Kidney (tissue), 13 donors: ENCODE measurements at regions not wholly inside any gene's neighbourhood (a gene's known extent, or its start where the extent isn't known, plus 50 kb on each side); places are given as distances from the start of the nearest gene placed in this dataset.
"Not testable (repeated sequence)": the region's sequence is repeated elsewhere in the genome, so short reads cannot be mapped to it uniquely, and the experiment has no call there.

ENCODE experiments used
- DNase-seq, 5 donors: peaks; one replicate each; pipeline ENCODE4 v3.0.0-alpha.2; 2013 to 2020
- FAIRE-seq: peaks from 2 replicates; lab custom pipeline; 2012; peaks lifted over from hg19 to GRCh38; lab: Jason Lieb, UNC
- H3K27ac ChIP-seq, 2 donors: one replicate each; pipeline ENCODE4 v1.7.0; 2013; ENCODE audit warnings: low read depth in 2 of 2, low read length in 2 of 2, inconsistent platforms in 1 of 2
- H3K27me3 ChIP-seq: one replicate; pipeline ENCODE4 v1.7.1; 2013; ENCODE audit warnings: low read length, inconsistent platforms; ENCODE audit not compliant: control insufficient read depth, insufficient read depth
- H3K36me3 ChIP-seq, 3 donors: one replicate each; pipeline versions ENCODE4 v1.7.0 to v1.7.1; 2013; ENCODE audit warnings: low read length in 3 of 3, control low read depth in 1 of 3, inconsistent platforms in 1 of 3; ENCODE audit not compliant: insufficient read depth in 3 of 3, control insufficient read depth in 2 of 3
- H3K4me1 ChIP-seq, 3 donors: one replicate each; pipeline versions ENCODE4 v1.7.0 to v1.7.1; 2013; ENCODE audit warnings: low read length in 3 of 3, inconsistent platforms in 1 of 3, low read depth in 1 of 3; ENCODE audit not compliant: control insufficient read depth in 2 of 3, insufficient read depth in 2 of 3
- H3K4me3 ChIP-seq, 3 donors: one replicate each; pipeline versions ENCODE4 v1.7.0 to v1.8.1; 2013; ENCODE audit warnings: low read length in 3 of 3, control low read depth in 1 of 3, inconsistent platforms in 1 of 3
- H3K9ac ChIP-seq, 3 donors: one replicate each; pipeline versions ENCODE4 v1.7.0 to v1.7.1; 2013; ENCODE audit warnings: low read length in 3 of 3, control low read depth in 1 of 3, inconsistent platforms in 1 of 3
- H3K9me3 ChIP-seq, 3 donors: one replicate each; pipeline versions ENCODE4 v1.7.0 to v1.7.1; 2013; ENCODE audit warnings: low read length in 3 of 3, control low read depth in 1 of 3, inconsistent platforms in 1 of 3; ENCODE audit not compliant: control insufficient read depth in 2 of 3, insufficient read depth in 1 of 3
- intact Hi-C: fragments of 100-400 bp; cut with DNase I; formaldehyde crosslinking; loops from one replicate; pipeline ENCODE4 v1.11.1; 2022
- TF ChIP-seq, protein P1 (sequence below): IDR thresholded peaks from 3 replicates; pipeline ENCODE4 v1.5.1; 2012; ENCODE audit warnings: mild to moderate bottlenecking, moderate library complexity, borderline replicate concordance; ENCODE audit not compliant: insufficient read depth; ENCODE audit errors: extremely low read depth
- donor health status: control.
- donor health status: control.
- donor health status: control.
- donor health status: control.
- donor health status: control.
- donor health status: DM: yes; HTN: yes; CAD: no.
- donor health status: Normal renal cell carcinoma (clear cell type).

DNA sequence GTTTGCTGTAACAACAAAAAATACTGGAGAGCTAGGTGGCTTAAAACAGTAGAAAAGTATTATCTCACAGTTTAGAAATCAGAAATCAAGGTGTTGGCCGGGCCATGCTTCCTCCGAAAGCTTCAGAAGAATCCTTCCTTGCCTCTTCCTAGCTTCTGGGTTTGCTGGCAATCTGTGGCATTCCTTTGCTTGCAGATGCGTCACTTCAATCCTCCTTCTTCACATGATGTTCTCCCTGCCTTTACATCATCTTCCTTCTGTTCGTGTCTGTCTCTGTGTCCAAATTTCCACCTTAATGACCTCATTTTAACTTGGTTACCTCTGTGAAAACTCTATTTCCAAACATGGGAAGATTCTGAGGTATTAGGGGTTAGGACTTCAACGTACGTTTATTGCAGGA is 90.4 kb upstream of the CHD1 start:
- no peak for DNase-seq
- no peaks in the 10 kb centered on the region for H3K9me3 ChIP-seq
- FAIRE-seq, result no peak
- H3K9ac ChIP-seq, result no peak overlapping the region
- TF ChIP-seq, protein P1, sequence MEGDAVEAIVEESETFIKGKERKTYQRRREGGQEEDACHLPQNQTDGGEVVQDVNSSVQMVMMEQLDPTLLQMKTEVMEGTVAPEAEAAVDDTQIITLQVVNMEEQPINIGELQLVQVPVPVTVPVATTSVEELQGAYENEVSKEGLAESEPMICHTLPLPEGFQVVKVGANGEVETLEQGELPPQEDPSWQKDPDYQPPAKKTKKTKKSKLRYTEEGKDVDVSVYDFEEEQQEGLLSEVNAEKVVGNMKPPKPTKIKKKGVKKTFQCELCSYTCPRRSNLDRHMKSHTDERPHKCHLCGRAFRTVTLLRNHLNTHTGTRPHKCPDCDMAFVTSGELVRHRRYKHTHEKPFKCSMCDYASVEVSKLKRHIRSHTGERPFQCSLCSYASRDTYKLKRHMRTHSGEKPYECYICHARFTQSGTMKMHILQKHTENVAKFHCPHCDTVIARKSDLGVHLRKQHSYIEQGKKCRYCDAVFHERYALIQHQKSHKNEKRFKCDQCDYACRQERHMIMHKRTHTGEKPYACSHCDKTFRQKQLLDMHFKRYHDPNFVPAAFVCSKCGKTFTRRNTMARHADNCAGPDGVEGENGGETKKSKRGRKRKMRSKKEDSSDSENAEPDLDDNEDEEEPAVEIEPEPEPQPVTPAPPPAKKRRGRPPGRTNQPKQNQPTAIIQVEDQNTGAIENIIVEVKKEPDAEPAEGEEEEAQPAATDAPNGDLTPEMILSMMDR, result no peak
- H3K4me3 ChIP-seq, result no peak overlapping the region
- H3K27ac ChIP-seq, result no peak overlapping the region
- no peaks in the 10 kb centered on the region for H3K36me3 ChIP-seq
- H3K4me1 ChIP-seq, result peaks cover 0 to 8% (median 0%) of the 10 kb centered on the region in 3 donors
- no peaks in the 10 kb centered on the region for H3K27me3 ChIP-seq
- intact Hi-C loops, result no loop called here

DNA sequence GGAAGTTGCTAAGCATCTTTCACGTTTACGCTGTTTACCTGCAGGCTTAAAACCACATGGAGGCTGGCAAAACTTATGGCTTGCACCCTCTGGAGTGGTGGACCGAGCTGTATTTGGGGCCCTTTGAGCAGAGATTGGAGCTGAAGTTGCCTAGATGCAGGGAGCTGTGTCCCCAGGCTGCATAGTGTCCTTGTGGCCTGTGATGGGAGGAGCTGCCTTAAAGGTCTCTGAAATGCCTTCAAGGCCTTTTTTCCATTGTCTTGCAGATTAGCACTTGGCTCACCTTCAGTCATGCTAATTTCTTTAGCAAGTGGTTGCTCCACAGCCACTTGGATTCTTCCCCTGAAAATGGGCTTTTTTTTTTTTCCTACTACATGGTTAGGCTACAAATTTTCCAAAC is 81.5 kb upstream of the CHD1 start:
- DNase-seq (no peak), FAIRE-seq (no peak)
- TF ChIP-seq, protein P1, result no peak
- intact Hi-C loops, result no loop called here
- Histone ChIP-seq H3K36me3 (no peaks in the 10 kb centered on the region), H3K9ac (no peak overlapping the region), H3K27me3 (no peaks in the 10 kb centered on the region), H3K9me3 (no peaks in the 10 kb centered on the region), H3K27ac (no peak overlapping the region), H3K4me1 (no peaks in the 10 kb centered on the region), H3K4me3 (no peak overlapping the region)

DNA sequence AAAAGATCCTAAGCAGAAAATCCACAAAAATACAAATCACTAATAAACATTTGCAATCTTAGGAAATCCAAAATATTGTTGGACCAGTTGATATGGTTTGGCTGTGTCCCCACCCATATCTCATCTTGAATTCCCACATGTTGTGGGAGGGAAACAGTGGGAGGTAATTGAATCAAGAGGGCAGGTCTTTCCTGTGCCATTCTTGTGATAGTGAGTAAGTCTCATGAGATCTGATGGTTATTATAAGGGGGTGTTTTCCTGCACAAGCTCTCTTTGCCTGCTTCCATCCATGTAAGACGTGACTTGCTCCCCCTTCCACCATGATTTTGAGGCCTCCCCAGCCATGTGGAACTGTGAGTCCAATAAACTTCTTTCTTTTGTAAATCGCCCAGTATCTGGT is 79.2 kb upstream of the CHD1 start:
- H3K4me3 ChIP-seq, FAIRE-seq, H3K27me3 ChIP-seq, H3K27ac ChIP-seq, H3K4me1 ChIP-seq, H3K9ac ChIP-seq, DNase-seq, H3K9me3 ChIP-seq, H3K36me3 ChIP-seq, intact Hi-C loops: not testable (repeated sequence)

DNA sequence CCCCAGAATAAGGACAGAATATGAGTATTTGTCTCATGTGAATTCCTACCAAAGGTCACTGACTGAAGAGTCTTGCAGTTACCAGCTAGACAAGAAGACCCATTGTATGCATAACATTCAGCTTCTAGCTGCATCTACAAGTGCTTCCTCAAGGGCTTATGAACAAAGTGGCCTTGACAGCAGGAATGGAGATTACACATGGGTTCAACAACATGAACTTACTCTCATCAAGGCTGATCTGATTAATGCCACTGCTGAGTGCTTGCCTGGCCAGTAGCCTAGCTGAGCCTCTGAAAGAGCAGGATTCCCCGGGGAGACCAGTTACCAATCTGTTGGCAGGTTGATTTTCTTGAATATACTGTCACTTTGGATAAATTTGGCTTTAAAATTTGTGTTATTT is 76.7 kb upstream of the CHD1 start:
- no peak for DNase-seq
- FAIRE-seq, result no peak
- TF ChIP-seq, protein P1, result no peak
- no peaks in the 10 kb centered on the region for H3K4me1 ChIP-seq
- H3K27me3 ChIP-seq, result no peaks in the 10 kb centered on the region
- no peaks in the 10 kb centered on the region for H3K9me3 ChIP-seq
- H3K9ac ChIP-seq, result no peak overlapping the region
- H3K4me3 ChIP-seq, result no peak overlapping the region
- intact Hi-C loops, result no loop called here
- no peak overlapping the region for H3K27ac ChIP-seq
- H3K36me3 ChIP-seq, result no peaks in the 10 kb centered on the region
